ENCODE measurements at regions not wholly inside any gene's neighbourhood (a gene's known extent, or its start where the extent isn't known, plus 50 kb on each side); places are given as distances from the start of the nearest gene placed in this dataset.
"Not testable (repeated sequence)": the region's sequence is repeated elsewhere in the genome, so short reads cannot be mapped to it uniquely, and the experiment has no call there.

- DNase-seq (ENCODE audit: missing footprints) (no peak), ATAC-seq (no peak)
- intact Hi-C loops (cut with DNase I), result no loop called here
These were observed 1166.8 kb upstream of the CITED2 start for GRCh38 chr6:140541288-140541687.

GRCh38 chr6:140540743-140541142 lies 1166.3 kb upstream of the CITED2 start:
- no peak for DNase-seq (ENCODE audit: missing footprints)
- no peak for ATAC-seq
- intact Hi-C loops (cut with DNase I), result no loop called here

GRCh38 chr6:140538926-140539325 lies 1164.5 kb upstream of the CITED2 start:
- intact Hi-C loops (cut with DNase I), result no loop called here

GRCh38 chr6:140537834-140538705 lies 1163.6 kb upstream of the CITED2 start:
- intact Hi-C loops (cut with DNase I), result no loop called here
- peak; percentile 70 for ATAC-seq
- no peak for DNase-seq (ENCODE audit: missing footprints)

More at GRCh38 chr6:140538926-140539325, 1164.5 kb upstream of the CITED2 start:
- ATAC-seq (no peak), DNase-seq (ENCODE audit: missing footprints) (no peak)

GRCh38 chr6:140537211-140537610 lies 1162.8 kb upstream of the CITED2 start:
- no peak for ATAC-seq
- no peak for DNase-seq (ENCODE audit: missing footprints)
- intact Hi-C loops (cut with DNase I), result no loop called here

GRCh38 chr6:140535511-140535910 lies 1161.1 kb upstream of the CITED2 start:
- ATAC-seq, result no peak
- DNase-seq (ENCODE audit: missing footprints), result no peak
- intact Hi-C loops (cut with DNase I), result no loop called here

- intact Hi-C loops (cut with DNase I), result no loop called here
- no peak for ATAC-seq
- no peak for DNase-seq (ENCODE audit: missing footprints)
These were observed 1159.1 kb upstream of the CITED2 start for GRCh38 chr6:140533526-140533925.

- intact Hi-C loops (cut with DNase I), result no loop called here
- DNase-seq (ENCODE audit: missing footprints) (no peak), ATAC-seq (no peak)
These were observed 1130.3 kb upstream of the CITED2 start for GRCh38 chr6:140504776-140505175.

GRCh38 chr6:140500849-140501248 lies 1126.4 kb upstream of the CITED2 start:
- ATAC-seq, result no peak
- intact Hi-C loops (cut with DNase I), result no loop called here
- DNase-seq (ENCODE audit: missing footprints), result no peak

GRCh38 chr6:140499607-140500006 lies 1125.2 kb upstream of the CITED2 start:
- ATAC-seq (no peak), DNase-seq (ENCODE audit: missing footprints) (no peak)
- intact Hi-C loops (cut with DNase I), result no loop called here

- ATAC-seq (no peak), DNase-seq (ENCODE audit: missing footprints) (no peak)
- intact Hi-C loops (cut with DNase I), result no loop called here
These were observed 1120.1 kb upstream of the CITED2 start for GRCh38 chr6:140494321-140495108.

GRCh38 chr6:140493470-140493869 lies 1119.0 kb upstream of the CITED2 start:
- intact Hi-C loops (cut with DNase I); DNase-seq (ENCODE audit: missing footprints); ATAC-seq: not testable (repeated sequence)

- ATAC-seq, result no peak
- intact Hi-C loops (cut with DNase I), result no loop called here
- no peak for DNase-seq (ENCODE audit: missing footprints)
These were observed 1115.6 kb upstream of the CITED2 start for GRCh38 chr6:140490081-140490480.

- DNase-seq (ENCODE audit: missing footprints), result no peak
- intact Hi-C loops (cut with DNase I), result no loop called here
- no peak for ATAC-seq
These were observed 1113.1 kb upstream of the CITED2 start for GRCh38 chr6:140487586-140487985.

- no peak for ATAC-seq
- DNase-seq (ENCODE audit: missing footprints), result no peak
- intact Hi-C loops (cut with DNase I), result no loop called here
These were observed 1112.3 kb upstream of the CITED2 start for GRCh38 chr6:140486450-140487361.

GRCh38 chr6:140485740-140486449 lies 1111.4 kb upstream of the CITED2 start:
- no peak for ATAC-seq

GRCh38 chr6:140480852-140481251 lies 1106.4 kb upstream of the CITED2 start:
- DNase-seq (ENCODE audit: missing footprints) (peak; percentile 43), ATAC-seq (peak; percentile 90)
- intact Hi-C loops (cut with DNase I), result no loop called here

More at GRCh38 chr6:140485740-140486449, 1111.4 kb upstream of the CITED2 start:
- intact Hi-C loops (cut with DNase I), result no loop called here
- DNase-seq (ENCODE audit: missing footprints), result no peak

GRCh38 chr6:140478631-140479030 lies 1104.2 kb upstream of the CITED2 start:
- no peak for DNase-seq (ENCODE audit: missing footprints)
- intact Hi-C loops (cut with DNase I), result no loop called here
- ATAC-seq, result no peak
